Renal pelvis (tissue), 1 donor: ENCODE measurements at regions not wholly inside any gene's neighbourhood (a gene's known extent, or its start where the extent isn't known, plus 50 kb on each side); places are given as distances from the start of the nearest gene placed in this dataset.

Experiments used
- DNase-seq: peaks from one replicate; pipeline ENCODE4 v3.0.0-alpha.2; 2013

- no peak for DNase-seq
Measured at GRCh38 chrX:149992918-149993317, 54.6 kb upstream of the EOLA2 start.

GRCh38 chrX:149993989-149994388, 55.7 kb upstream of the EOLA2 start:
- DNase-seq: no peak

DNA sequence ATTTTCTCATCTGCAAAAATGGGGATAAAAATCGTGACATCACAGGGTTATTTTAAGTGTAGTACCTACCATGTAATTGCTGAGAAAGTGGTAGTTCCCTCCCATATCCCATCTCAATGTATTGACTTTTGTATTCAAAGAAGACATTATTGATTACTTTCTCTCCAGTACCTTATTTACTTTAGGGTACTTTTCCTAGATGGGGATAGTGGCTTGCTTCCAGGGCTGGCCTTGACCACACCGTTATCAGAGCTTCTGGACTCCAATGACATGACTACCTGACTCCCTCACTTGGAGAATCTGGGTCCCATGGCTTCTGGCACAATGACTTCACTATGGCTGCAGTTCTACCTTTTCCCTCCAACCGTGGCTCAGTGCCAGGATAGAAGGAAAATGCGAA, 58.2 kb upstream of the EOLA2 start:
- no peak for DNase-seq

DNA sequence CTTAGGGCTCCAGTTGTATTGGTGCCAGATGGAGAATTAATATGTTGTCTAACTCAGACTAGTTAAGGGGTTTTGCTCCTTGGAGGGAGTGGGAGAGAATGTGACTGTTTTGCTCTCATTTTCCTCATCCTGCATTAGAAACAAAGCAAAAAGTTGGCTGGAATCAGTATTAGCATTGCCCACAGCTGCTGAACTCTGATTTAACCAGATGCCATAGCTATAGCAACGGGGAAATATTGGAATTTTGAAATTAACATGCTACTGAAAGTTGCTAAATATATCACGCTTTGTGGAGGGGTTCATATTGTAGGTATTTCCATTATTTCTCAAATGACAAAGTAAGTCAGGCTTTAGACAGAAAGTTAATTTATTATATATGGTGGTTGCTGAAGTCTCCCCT, 66.7 kb upstream of the EOLA2 start:
- no peak for DNase-seq

DNA sequence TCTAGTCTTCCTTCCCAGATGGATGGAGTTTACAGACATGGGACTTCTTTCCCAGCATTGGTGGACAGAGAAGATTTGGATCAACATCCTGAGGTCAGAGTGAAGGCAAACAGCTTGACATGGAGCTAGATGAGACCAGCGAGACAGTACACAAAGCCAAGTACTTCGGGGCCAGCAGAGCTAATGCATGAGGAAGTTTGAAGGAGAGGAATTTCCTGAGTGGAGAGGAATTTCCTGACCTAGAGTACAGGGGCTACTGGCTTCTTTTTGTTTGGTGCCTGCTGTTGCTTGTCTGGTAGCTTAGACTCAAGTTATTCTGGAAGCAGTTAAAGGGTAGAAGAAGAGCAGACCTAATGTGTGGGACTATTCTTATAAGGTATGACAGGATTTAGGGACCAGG, 69.1 kb upstream of the EOLA2 start:
- DNase-seq: no peak

- no peak for DNase-seq
Measured at GRCh38 chrX:150012647-150013381, 74.5 kb upstream of the EOLA2 start.

DNA sequence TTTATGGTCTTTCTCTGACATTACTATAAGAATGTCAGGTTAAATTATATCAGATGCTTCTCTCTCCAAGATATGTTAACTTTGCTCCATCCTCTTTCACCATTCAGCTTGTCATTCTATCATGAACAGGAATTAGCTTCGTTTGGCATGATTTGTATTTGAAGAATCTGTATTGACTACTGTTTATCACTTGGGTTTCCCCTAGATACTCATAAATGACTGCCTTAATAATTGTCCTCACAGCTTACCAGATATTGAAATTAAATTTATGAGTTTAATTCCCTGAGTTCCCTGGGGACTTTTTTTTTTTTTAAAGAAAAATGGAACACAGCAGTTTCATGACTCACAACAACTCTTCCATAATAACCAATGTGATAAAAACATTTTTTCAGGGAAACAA, 76.2 kb upstream of the EOLA2 start:
- DNase-seq: no peak

- DNase-seq: no peak
Measured at GRCh38 chrX:150017868-150018267, 79.6 kb upstream of the EOLA2 start.

GRCh38 chrX:150018931-150019361, 80.7 kb upstream of the EOLA2 start:
- no peak for DNase-seq

DNA sequence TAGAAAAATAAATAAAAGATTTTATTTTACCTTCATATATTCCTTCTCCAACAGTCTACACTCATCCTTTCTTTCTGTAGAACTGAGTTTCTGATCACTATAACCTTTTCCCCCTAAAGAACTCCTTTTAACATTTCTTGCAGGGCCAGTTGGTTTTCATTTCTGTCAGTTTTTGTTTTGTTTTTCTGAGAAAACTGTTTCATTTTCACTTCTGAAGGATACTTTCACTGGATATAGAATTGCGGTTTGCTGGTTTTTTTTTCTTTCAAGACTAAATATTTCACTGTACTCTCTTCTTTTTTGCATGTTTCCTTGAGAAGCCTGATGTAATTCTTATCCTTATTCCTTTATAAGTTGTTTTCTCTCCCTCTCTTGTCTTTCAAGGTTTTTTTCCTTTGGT, 90.4 kb upstream of the EOLA2 start:
- DNase-seq: no peak

DNA sequence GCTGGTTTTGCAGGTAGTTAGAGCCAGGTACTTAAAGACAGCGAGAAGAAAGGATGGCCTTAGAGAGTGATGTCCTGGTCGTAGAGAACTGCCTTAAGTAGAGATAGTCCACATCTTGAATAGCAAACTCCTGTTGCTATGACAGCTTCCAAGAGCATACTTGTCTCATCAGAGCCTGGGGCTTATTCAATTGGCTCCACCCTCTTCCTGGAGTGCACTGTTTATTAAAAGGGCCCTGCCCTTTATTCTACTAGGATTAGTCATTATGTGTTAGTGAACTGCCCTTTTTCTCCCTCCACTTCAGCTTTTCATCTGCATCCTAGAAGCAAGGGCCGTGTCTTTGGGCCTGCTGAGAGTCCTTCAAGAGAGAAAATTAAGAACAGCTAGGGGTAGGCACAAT, 94.5 kb upstream of the EOLA2 start:
- no peak for DNase-seq

DNA sequence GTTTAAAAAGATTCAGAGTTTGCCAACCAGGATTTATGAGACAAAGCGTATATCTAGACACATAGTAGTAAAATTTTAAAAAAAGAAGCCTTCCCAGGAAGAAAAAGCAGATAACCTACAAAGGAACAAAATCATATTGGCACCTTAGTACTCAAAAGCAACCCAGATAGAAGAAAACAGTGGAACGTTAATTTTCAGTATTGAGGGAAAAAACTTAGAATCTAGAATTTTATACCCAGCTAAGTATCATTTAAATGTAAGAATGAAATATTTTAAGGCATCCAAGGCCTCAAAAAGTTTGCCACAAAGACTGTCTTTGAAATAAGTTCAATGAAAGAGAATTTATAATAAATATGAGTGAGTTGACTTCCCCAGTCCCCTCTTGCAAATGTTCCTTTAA, 96.5 kb upstream of the EOLA2 start:
- DNase-seq: no peak

DNA sequence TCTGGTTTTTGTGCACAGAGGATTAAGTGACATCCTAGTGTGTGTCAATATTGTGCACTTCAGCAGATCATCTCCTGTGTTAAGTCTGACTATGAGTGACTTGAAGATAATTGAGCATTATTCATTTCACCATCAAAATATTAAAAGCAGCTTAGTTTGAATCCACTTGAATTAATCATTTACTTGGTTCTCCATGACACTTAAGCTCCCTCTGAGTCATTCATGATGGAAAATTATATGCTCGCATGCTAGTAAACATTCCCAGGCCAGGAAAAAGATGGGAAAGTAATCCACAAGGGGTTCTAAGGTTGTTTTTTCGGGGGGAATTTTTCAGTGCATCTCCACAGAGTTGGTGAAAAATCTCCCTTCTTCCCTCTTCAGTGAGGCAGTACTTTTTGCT, 97.2 kb upstream of the EOLA2 start:
- no peak for DNase-seq

- no peak for DNase-seq
Measured at GRCh38 chrX:150036181-150036580, 97.9 kb upstream of the EOLA2 start.

GRCh38 chrX:150036641-150037040, 98.3 kb upstream of the EOLA2 start:
- DNase-seq: no peak

GRCh38 chrX:150037041-150037440, 98.8 kb upstream of the EOLA2 start:
- DNase-seq: no peak

DNA sequence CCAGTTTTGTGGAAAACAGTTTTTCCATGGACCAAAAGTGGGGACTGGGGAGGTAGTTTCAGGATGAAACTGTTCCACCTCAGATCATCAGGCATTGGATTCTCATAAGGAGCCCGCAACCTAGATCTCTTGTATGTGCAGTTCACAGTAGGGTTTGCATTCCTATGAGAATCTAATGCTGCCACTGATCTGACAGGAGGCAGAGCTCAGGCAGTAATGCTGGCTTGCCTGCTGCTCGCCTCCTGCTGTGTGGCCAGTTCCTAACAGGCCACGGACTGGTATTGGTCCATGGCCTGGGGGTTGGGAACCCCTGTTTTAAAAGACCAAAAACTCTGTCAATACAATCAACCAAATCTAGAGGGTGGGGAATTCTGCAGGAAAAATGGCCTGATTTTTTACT, 100.0 kb upstream of the EOLA2 start:
- DNase-seq: no peak

- DNase-seq: no peak
Measured at GRCh38 chrX:150038986-150039599, 100.8 kb upstream of the EOLA2 start.

- no peak for DNase-seq
Measured at GRCh38 chrX:150041208-150041607, 102.9 kb upstream of the EOLA2 start.

- no peak for DNase-seq
Measured at GRCh38 chrX:150044556-150044955, 106.3 kb upstream of the EOLA2 start.

- no peak for DNase-seq
Measured at GRCh38 chrX:150047818-150048217, 109.5 kb upstream of the EOLA2 start.

- peak; percentile 40 for DNase-seq
Measured at GRCh38 chrX:150049647-150050046, 111.4 kb upstream of the EOLA2 start.

DNA sequence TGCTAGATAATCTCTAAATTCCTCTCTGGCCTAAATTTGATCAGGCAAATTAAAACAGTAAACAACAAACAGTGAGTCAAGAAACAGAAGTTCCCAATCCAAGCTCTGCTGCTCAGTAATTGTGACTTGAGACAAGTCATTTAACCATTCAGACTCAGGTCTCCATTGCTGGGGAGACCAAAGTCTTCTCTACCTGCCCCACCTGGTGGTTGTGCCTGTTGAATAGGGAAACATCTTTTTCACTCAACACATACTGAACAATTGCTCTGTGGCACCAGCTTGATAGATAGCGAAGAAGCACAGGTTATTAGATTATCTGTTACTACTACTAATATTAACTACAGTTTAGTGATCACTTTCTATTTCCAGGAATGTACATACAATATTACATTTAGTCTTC, 112.1 kb upstream of the EOLA2 start:
- DNase-seq: no peak

- no peak for DNase-seq
Measured at GRCh38 chrX:150051096-150051495, 112.8 kb upstream of the EOLA2 start.
